Mesothelial cell of epicardium (in vitro differentiated cells): ENCODE measurements at regions not wholly inside any gene's neighbourhood (a gene's known extent, or its start where the extent isn't known, plus 50 kb on each side); places are given as distances from the start of the nearest gene placed in this dataset.

Experiments
- DNase-seq, 2 experiments: peaks; one replicate each; pipeline ENCODE4 v3.0.0; 2021; ENCODE audit warnings: low spot score in 2 of 2; ENCODE audit not compliant: unreplicated experiment in 2 of 2
- H3K27ac Mint-ChIP-seq: 2 replicates; pipeline ENCODE4 v1.8.0; 2021; ENCODE audit warnings: mixed read lengths
- H3K27me3 Mint-ChIP-seq: 2 replicates; pipeline ENCODE4 v1.8.0; 2021; ENCODE audit warnings: low read depth, mixed read lengths
- H3K36me3 Mint-ChIP-seq: 2 replicates; pipeline ENCODE4 v1.8.0; 2021; ENCODE audit warnings: mixed read lengths
- H3K4me1 Mint-ChIP-seq: 2 replicates; pipeline ENCODE4 v1.8.0; 2021; ENCODE audit warnings: mixed read lengths
- H3K4me3 Mint-ChIP-seq: 2 replicates; pipeline ENCODE4 v1.8.0; 2021; ENCODE audit warnings: mild to moderate bottlenecking, moderate library complexity, mixed read lengths
- H3K9me3 Mint-ChIP-seq: 2 replicates; pipeline ENCODE4 v1.8.0; 2021; ENCODE audit warnings: mixed read lengths
- TF ChIP-seq, protein P1 (sequence below): fragments of 200-600 bp; sonication (generic); IDR thresholded peaks from one replicate; pipeline ENCODE4 v1.5.0; 2021; ENCODE audit warnings: antibody characterized with exemption; ENCODE audit not compliant: unreplicated experiment

DNA sequence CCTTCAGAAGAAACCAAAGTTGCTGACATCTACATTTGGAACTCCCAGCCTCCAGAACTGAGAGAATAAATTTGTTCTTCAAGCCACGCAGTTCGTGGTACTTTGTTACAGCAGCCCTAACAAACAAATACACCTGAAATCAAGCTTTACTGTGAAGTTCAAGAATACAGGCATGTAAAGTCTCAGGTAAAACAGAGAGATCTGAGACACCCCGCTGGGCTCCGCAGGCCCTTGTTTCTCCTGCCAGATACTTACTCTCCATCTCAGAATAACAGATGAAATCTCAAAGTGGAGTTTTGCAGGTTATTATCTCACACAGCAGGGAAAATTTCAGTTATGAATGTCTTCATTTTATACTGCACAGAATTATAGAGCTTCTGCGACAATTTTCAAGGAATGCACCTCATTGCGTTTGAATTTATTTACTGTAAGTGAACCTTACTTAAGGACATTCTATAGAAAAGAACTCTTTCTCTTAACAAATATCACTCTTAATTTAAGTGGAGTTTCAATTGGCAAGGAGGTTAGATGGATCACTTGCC lies 492.4 kb upstream of the LRATD1 start:
- H3K27ac Mint-ChIP-seq = no peak overlapping the region
- peaks cover 7% of the 10 kb centered on the region for H3K27me3 Mint-ChIP-seq
- no peaks in the 10 kb centered on the region for H3K36me3 Mint-ChIP-seq
- no peaks in the 10 kb centered on the region for H3K9me3 Mint-ChIP-seq
- DNase-seq = no peak
- no peak overlapping the region for H3K4me3 Mint-ChIP-seq
- TF ChIP-seq, protein P1, sequence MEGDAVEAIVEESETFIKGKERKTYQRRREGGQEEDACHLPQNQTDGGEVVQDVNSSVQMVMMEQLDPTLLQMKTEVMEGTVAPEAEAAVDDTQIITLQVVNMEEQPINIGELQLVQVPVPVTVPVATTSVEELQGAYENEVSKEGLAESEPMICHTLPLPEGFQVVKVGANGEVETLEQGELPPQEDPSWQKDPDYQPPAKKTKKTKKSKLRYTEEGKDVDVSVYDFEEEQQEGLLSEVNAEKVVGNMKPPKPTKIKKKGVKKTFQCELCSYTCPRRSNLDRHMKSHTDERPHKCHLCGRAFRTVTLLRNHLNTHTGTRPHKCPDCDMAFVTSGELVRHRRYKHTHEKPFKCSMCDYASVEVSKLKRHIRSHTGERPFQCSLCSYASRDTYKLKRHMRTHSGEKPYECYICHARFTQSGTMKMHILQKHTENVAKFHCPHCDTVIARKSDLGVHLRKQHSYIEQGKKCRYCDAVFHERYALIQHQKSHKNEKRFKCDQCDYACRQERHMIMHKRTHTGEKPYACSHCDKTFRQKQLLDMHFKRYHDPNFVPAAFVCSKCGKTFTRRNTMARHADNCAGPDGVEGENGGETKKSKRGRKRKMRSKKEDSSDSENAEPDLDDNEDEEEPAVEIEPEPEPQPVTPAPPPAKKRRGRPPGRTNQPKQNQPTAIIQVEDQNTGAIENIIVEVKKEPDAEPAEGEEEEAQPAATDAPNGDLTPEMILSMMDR = no peak
- H3K4me1 Mint-ChIP-seq = no peaks in the 10 kb centered on the region

DNA sequence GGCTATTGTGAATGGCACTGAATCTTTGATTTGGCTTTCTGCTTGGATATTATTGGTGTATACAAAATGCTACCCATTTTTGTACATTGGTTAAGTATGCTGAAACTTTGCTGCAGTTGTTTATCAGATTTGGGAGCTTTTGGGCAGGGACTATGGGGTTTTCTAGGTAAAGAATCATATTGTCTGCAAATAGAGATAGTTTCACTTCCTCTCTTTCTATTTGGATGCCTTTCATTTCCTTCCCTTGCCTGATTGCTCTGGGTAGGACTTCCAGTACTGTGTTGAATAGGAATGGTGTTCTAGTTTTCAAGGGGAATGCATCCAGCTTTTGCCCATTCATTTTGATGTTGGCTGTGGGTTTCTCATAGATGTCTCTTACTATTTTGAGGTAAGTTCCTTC lies 489.1 kb upstream of the LRATD1 start:
- Mint-ChIP-seq H3K4me1 (no peaks in the 10 kb centered on the region), H3K9me3 (no peaks in the 10 kb centered on the region), H3K27ac (no peak overlapping the region), H3K27me3 (peaks cover 3% of the 10 kb centered on the region), H3K4me3 (no peak overlapping the region), H3K36me3 (no peaks in the 10 kb centered on the region)
- no peak for DNase-seq
- TF ChIP-seq, protein P1 = no peak

DNA sequence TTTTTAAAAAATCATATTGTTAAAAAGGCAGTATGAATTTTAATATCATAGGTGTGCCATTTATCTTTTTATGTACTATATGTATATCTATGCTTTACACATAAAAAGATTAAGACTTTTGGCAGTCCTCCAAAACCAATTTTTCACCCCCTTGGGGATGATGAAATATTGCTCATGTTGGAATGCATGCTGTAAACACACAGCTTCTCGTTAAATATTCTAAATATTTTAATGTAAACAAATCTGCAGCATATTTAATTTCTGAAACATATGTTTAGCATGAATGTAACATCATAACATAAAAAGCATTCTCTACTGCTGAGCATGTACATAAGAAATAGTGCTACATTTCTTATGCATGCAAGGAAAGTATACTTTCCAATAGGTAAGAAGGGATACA lies 484.3 kb upstream of the LRATD1 start:
- H3K27ac Mint-ChIP-seq = no peak overlapping the region
- no peaks in the 10 kb centered on the region for H3K36me3 Mint-ChIP-seq
- DNase-seq = no peak
- H3K9me3 Mint-ChIP-seq = no peaks in the 10 kb centered on the region
- H3K4me3 Mint-ChIP-seq = no peak overlapping the region
- H3K27me3 Mint-ChIP-seq = no peaks in the 10 kb centered on the region
- TF ChIP-seq, protein P1 = no peak
- H3K4me1 Mint-ChIP-seq = no peaks in the 10 kb centered on the region

DNA sequence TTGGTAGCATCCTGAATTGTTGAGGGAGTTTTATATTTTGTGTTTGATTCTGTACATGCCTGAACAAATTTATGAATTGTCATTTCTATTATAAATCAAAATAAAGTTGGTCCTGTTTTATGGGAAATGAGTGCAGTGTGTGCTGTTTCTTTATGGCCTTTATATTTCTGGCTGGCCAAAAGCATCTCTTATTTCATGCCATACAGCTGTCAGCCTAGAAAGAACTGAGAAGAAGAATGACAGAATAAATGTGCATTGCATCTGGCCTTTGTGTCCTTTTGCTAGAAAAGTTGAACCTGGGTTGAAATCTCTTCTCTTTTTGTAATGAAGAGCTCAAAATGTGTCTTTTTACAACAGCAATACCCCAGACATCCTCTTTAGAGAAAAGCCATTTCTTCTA lies 474.7 kb upstream of the LRATD1 start:
- H3K27ac Mint-ChIP-seq = no peak overlapping the region
- H3K9me3 Mint-ChIP-seq = peaks cover 2% of the 10 kb centered on the region
- no peaks in the 10 kb centered on the region for H3K4me1 Mint-ChIP-seq
- H3K36me3 Mint-ChIP-seq = no peaks in the 10 kb centered on the region
- no peak overlapping the region for H3K4me3 Mint-ChIP-seq
- TF ChIP-seq, protein P1 = no peak
- no peak for DNase-seq
- H3K27me3 Mint-ChIP-seq = no peaks in the 10 kb centered on the region

DNA sequence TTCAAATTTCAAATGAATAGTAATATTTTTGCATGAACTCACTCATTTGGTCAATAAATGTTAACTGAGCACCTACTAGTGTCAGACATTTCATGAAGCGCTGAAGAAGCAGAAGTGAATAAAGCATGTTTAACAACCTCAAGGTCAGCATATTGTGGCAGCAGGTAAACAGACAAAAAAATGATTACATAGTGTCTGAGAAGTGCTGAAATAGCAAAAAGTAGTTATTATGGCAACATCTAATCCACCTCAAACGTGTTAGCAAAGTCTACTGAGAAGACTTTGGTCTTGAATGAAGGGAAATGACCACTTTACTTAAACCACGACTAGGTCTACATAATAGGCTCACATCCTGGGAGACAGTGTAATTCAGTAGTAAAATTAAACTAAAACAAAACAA lies 452.2 kb upstream of the LRATD1 start:
- no peak for DNase-seq
- no peaks in the 10 kb centered on the region for H3K27me3 Mint-ChIP-seq
- H3K4me3 Mint-ChIP-seq = no peak overlapping the region
- no peak overlapping the region for H3K27ac Mint-ChIP-seq
- no peaks in the 10 kb centered on the region for H3K4me1 Mint-ChIP-seq
- no peaks in the 10 kb centered on the region for H3K36me3 Mint-ChIP-seq
- H3K9me3 Mint-ChIP-seq = no peaks in the 10 kb centered on the region
- TF ChIP-seq, protein P1 = no peak
